Nephron (organoid): ENCODE measurements at regions not wholly inside any gene's neighbourhood (a gene's known extent, or its start where the extent isn't known, plus 50 kb on each side); places are given as distances from the start of the nearest gene placed in this dataset.

Experiments
- H3K27ac Mint-ChIP-seq, 3 experiments: 2 replicates each; pipeline ENCODE4 v1.8.0; 2020; ENCODE audit warnings: mixed read lengths in 3 of 3, mild to moderate bottlenecking in 2 of 3, moderate library complexity in 1 of 3
- H3K27me3 Mint-ChIP-seq: 2 replicates; pipeline ENCODE4 v1.8.0; 2021; ENCODE audit warnings: low read depth, mild to moderate bottlenecking, moderate library complexity, mixed read lengths
- H3K36me3 Mint-ChIP-seq: 2 replicates; pipeline ENCODE4 v1.8.0; 2020; ENCODE audit warnings: low read depth, mixed read lengths
- H3K4me1 Mint-ChIP-seq: 2 replicates; pipeline ENCODE4 v1.8.0; 2020; ENCODE audit warnings: mixed read lengths
- H3K4me3 Mint-ChIP-seq, 3 experiments: 2 replicates each; pipeline ENCODE4 v1.8.0; 2020; ENCODE audit warnings: mild to moderate bottlenecking in 3 of 3, mixed read lengths in 3 of 3, moderate library complexity in 2 of 3
- H3K9me3 Mint-ChIP-seq: 2 replicates; pipeline ENCODE4 v1.8.0; 2020; ENCODE audit warnings: mixed read lengths
- TF ChIP-seq, protein P1 (sequence below), 3 experiments: fragments of 200-600 bp; sonication (generic); IDR thresholded peaks; one replicate each; pipeline ENCODE4 v1.5.0; 2021; ENCODE audit warnings: antibody characterized with exemption in 3 of 3; ENCODE audit not compliant: unreplicated experiment in 3 of 3

- TF ChIP-seq, protein P1, sequence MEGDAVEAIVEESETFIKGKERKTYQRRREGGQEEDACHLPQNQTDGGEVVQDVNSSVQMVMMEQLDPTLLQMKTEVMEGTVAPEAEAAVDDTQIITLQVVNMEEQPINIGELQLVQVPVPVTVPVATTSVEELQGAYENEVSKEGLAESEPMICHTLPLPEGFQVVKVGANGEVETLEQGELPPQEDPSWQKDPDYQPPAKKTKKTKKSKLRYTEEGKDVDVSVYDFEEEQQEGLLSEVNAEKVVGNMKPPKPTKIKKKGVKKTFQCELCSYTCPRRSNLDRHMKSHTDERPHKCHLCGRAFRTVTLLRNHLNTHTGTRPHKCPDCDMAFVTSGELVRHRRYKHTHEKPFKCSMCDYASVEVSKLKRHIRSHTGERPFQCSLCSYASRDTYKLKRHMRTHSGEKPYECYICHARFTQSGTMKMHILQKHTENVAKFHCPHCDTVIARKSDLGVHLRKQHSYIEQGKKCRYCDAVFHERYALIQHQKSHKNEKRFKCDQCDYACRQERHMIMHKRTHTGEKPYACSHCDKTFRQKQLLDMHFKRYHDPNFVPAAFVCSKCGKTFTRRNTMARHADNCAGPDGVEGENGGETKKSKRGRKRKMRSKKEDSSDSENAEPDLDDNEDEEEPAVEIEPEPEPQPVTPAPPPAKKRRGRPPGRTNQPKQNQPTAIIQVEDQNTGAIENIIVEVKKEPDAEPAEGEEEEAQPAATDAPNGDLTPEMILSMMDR (IDR thresholded peaks at IDR 0.05; ENCODE audit: unreplicated experiment in 3 of 3) = no peak
- H3K4me1 Mint-ChIP-seq = peaks cover 10% of the 10 kb centered on the region
- no peak overlapping the region for H3K4me3 Mint-ChIP-seq
- H3K9me3 Mint-ChIP-seq = no peaks in the 10 kb centered on the region
- H3K27me3 Mint-ChIP-seq = peaks cover 4% of the 10 kb centered on the region
- no peaks in the 10 kb centered on the region for H3K36me3 Mint-ChIP-seq
- H3K27ac Mint-ChIP-seq = no peak overlapping the region
These were observed 303.4 kb downstream of the USP25 start for GRCh38 chr21:16033193-16033592.

- TF ChIP-seq, protein P1 (IDR thresholded peaks at IDR 0.05; ENCODE audit: unreplicated experiment in 3 of 3) = no peak
- peak overlapping the region in 2 of 3 experiments; percentile 49 to 70 for H3K27ac Mint-ChIP-seq
- peaks cover 4% of the 10 kb centered on the region for H3K9me3 Mint-ChIP-seq
- H3K4me1 Mint-ChIP-seq = peaks cover 10% of the 10 kb centered on the region
- H3K36me3 Mint-ChIP-seq = peaks cover 4% of the 10 kb centered on the region
- peaks cover 4% of the 10 kb centered on the region for H3K27me3 Mint-ChIP-seq
- H3K4me3 Mint-ChIP-seq = no peak overlapping the region
These were observed 304.8 kb downstream of the USP25 start for GRCh38 chr21:16034446-16035190.

DNA sequence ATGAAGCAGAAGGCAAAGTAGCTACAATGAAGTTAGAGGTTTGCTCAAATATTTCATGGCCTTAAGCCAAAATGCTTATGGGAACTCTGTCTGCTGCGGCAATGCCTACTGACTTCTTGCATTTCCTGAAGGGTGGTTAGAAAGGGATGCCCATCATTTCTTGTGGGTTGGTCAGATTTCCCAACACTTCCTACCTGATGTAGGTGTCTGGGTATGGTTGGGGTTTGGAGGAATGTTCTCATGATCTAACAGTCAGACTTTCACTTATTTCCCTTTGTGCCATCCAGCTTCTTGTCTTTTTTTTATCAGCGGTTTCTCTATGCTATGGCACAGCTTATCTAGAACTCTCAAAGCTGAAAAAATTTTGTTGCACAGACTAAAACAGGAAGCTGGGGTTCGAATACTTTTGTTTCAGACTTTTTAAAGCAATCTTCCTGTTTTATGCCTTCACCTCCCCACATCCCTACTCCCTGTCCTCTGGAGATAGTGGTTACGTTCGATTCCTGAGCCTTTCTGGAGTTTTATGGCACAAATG, 307.7 kb downstream of the USP25 start:
- H3K4me3 Mint-ChIP-seq = no peak overlapping the region
- TF ChIP-seq, protein P1 (IDR thresholded peaks at IDR 0.05; ENCODE audit: unreplicated experiment in 3 of 3) = no peak

DNA sequence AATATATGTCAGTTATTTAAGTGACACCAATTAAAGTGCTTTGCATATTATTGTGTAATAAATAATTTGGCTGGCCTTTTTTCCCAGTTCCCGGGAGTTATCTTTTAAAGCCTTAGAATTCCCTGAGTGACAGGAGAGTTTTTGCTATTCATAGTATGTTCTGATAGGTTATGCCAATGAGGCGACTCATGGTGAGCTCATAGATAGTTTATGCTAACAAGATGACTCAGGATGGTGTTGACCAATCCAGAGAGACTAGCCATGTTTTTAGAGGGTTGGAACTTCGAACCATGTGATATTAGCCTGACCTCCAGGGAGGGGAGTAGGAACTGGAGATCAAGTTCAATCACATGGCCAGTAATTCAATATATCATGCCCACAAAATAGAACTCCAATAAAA, 310.8 kb downstream of the USP25 start:
- Mint-ChIP-seq H3K9me3 (peaks cover 11% of the 10 kb centered on the region), H3K4me3 (no peak overlapping the region), H3K36me3 (peaks cover 4% of the 10 kb centered on the region), H3K27ac (no peak overlapping the region), H3K27me3 (no peaks in the 10 kb centered on the region), H3K4me1 (peaks cover 4% of the 10 kb centered on the region)
- TF ChIP-seq, protein P1 (IDR thresholded peaks at IDR 0.05; ENCODE audit: unreplicated experiment in 3 of 3) = no peak

More for the DNA sequence above, 307.7 kb downstream of the USP25 start:
- Mint-ChIP-seq H3K36me3 (peaks cover 4% of the 10 kb centered on the region), H3K9me3 (peaks cover 7% of the 10 kb centered on the region), H3K27ac (peak overlapping the region in 1 of 3 experiments; percentile 10), H3K4me1 (peaks cover 10% of the 10 kb centered on the region), H3K27me3 (peaks cover 4% of the 10 kb centered on the region)

DNA sequence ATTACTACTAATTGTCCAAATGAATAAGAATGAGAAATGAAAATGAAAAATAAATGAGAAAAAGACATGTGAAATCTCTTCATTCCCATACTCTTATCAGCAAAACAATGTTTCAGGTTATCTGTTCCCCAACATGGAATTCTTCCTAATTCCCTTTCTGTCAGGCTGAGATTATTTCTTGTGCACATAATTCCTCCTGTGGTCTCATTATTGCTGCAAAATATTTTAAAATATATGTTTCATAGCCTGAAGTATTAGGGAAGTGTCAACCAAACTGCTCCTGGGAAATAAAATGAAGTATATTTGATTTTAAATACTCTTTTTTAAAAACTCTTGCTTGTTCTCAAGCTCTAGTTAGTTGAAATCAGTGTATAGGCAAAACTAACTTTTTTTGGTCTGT, 314.9 kb downstream of the USP25 start:
- TF ChIP-seq, protein P1 (IDR thresholded peaks at IDR 0.05; ENCODE audit: unreplicated experiment in 3 of 3) = no peak
- Mint-ChIP-seq H3K4me3 (no peak overlapping the region), H3K27ac (peak overlapping the region in 2 of 3 experiments; percentile 18 to 86), H3K27me3 (no peaks in the 10 kb centered on the region), H3K4me1 (peaks cover 26% of the 10 kb centered on the region), H3K36me3 (no peaks in the 10 kb centered on the region), H3K9me3 (peaks cover 6% of the 10 kb centered on the region)
